ENCODE measurements at regions not wholly inside any gene's neighbourhood (a gene's known extent, or its start where the extent isn't known, plus 50 kb on each side); places are given as distances from the start of the nearest gene placed in this dataset.
"Not testable (repeated sequence)": the region's sequence is repeated elsewhere in the genome, so short reads cannot be mapped to it uniquely, and the experiment has no call there.

- H3K27ac Mint-ChIP-seq = no peak overlapping the region
Observed at GRCh38 chr7:130856866-130857265, 122.9 kb upstream of the KLF14 start.

GRCh38 chr7:130860832-130861231, 126.8 kb upstream of the KLF14 start:
- DNase-seq; intact Hi-C loops (cut with micrococcal nuclease); H3K4me3 Mint-ChIP-seq; H3K4me1 Mint-ChIP-seq; POLR2A ChIA-PET; H3K4me1 ChIP-seq (ENCODE audit: control insufficient read depth in 2 of 2, insufficient read depth in 2 of 2, low read length in 2 of 2); H3K27ac Mint-ChIP-seq; H3K27me3 Mint-ChIP-seq; H2AFZ ChIP-seq (ENCODE audit: insufficient read depth, low read depth, low read length, poor library complexity, severe bottlenecking); H3K27me3 ChIP-seq (replicated peaks in 1 of 4; ENCODE audit: control extremely low read depth in 1 of 4, control insufficient read depth in 3 of 4, insufficient read depth in 4 of 4, low read length in 3 of 4); H3K9ac ChIP-seq (ENCODE audit: low read length); ATAC-seq (ENCODE audit: low read depth); H3K27ac ChIP-seq (ENCODE audit: low read length in 2 of 2); H4K20me1 ChIP-seq (ENCODE audit: control insufficient read depth, insufficient read depth, low read length, poor library complexity, severe bottlenecking); H3K4me2 ChIP-seq (replicated peaks; ENCODE audit: low read depth, low read length, poor library complexity, severe bottlenecking); H3K4me3 ChIP-seq (ENCODE audit: control extremely low read depth in 1 of 5, extremely low read depth in 1 of 5, insufficient read depth in 1 of 5, low read depth in 2 of 5, low read length in 4 of 5); CTCF ChIA-PET; H3K79me2 ChIP-seq (ENCODE audit: control insufficient read depth, insufficient read depth, low read length): not testable (repeated sequence)
- Histone ChIP-seq H3K36me3 (replicated peaks in 1 of 2; ENCODE audit: control extremely low read depth in 1 of 2, control insufficient read depth in 1 of 2, extremely low read depth in 1 of 2, insufficient read depth in 2 of 2, low read length in 1 of 2) (peaks cover 0 to 33% of the 10 kb centered on the region in 2 experiments), H3K9me3 (ENCODE audit: control extremely low read depth in 1 of 3, control insufficient read depth in 2 of 3, insufficient read depth in 1 of 3, low read length in 2 of 3) (peaks cover 10 to 44% (median 21%) of the 10 kb centered on the region in 3 donors)
- 100% methylated on average over 2 of the region's 2 CpGs for WGBS (ENCODE audit: insufficient coverage)
- peaks cover 32% of the 10 kb centered on the region for H3K9me3 Mint-ChIP-seq (ENCODE audit: insufficient read depth)

More at GRCh38 chr7:130856866-130857265, 122.9 kb upstream of the KLF14 start:
- no peaks in the 10 kb centered on the region for H3K79me2 ChIP-seq (ENCODE audit: control insufficient read depth, insufficient read depth, low read length)
- intact Hi-C loops (cut with micrococcal nuclease) = no loop called here
- ATAC-seq (ENCODE audit: low read depth) (no peak), DNase-seq (no peak)
- POLR2A ChIA-PET = no interaction called here
- no peak for TF ChIP-seq EZH2 (IDR thresholded peaks at IDR 0.05; ENCODE audit: borderline replicate concordance, insufficient read depth, low read depth, low read length, poor library complexity, severe bottlenecking)
- no peak for TF ChIP-seq CTCF (IDR thresholded peaks at IDR 0.05)
- no peak overlapping the region for H3K4me3 ChIP-seq (ENCODE audit: control extremely low read depth in 1 of 5, extremely low read depth in 1 of 5, insufficient read depth in 1 of 5, low read depth in 2 of 5, low read length in 4 of 5)
- no peak overlapping the region for H3K4me2 ChIP-seq (replicated peaks; ENCODE audit: low read depth, low read length, poor library complexity, severe bottlenecking)
- H3K4me3 Mint-ChIP-seq = no peak overlapping the region
- H3K4me1 Mint-ChIP-seq = no peaks in the 10 kb centered on the region
- H4K20me1 ChIP-seq (ENCODE audit: control insufficient read depth, insufficient read depth, low read length, poor library complexity, severe bottlenecking) = no peaks in the 10 kb centered on the region
- H3K9me3 ChIP-seq (ENCODE audit: control extremely low read depth in 1 of 3, control insufficient read depth in 2 of 3, insufficient read depth in 1 of 3, low read length in 2 of 3) = peaks cover 10 to 49% (median 33%) of the 10 kb centered on the region in 3 donors
- no peaks in the 10 kb centered on the region for H3K4me1 ChIP-seq (ENCODE audit: control insufficient read depth in 2 of 2, insufficient read depth in 2 of 2, low read length in 2 of 2)
- H3K9me3 Mint-ChIP-seq (ENCODE audit: insufficient read depth) = peaks cover 33% of the 10 kb centered on the region
- H3K27ac ChIP-seq (ENCODE audit: low read length in 2 of 2) = no peak overlapping the region
- H3K27me3 Mint-ChIP-seq = no peaks in the 10 kb centered on the region
- no peak overlapping the region for H3K9ac ChIP-seq (ENCODE audit: low read length)
- no peak overlapping the region for H2AFZ ChIP-seq (ENCODE audit: insufficient read depth, low read depth, low read length, poor library complexity, severe bottlenecking)
- H3K27me3 ChIP-seq (replicated peaks in 1 of 4; ENCODE audit: control extremely low read depth in 1 of 4, control insufficient read depth in 3 of 4, insufficient read depth in 4 of 4, low read length in 3 of 4) = no peaks in the 10 kb centered on the region
- H3K36me3 ChIP-seq (replicated peaks in 1 of 2; ENCODE audit: control extremely low read depth in 1 of 2, control insufficient read depth in 1 of 2, extremely low read depth in 1 of 2, insufficient read depth in 2 of 2, low read length in 1 of 2) = peaks cover 0 to 18% of the 10 kb centered on the region in 2 experiments
- CTCF ChIA-PET = no interaction called here

Measured in B cell (primary cell).